ENCODE measurements at regions not wholly inside any gene's neighbourhood (a gene's known extent, or its start where the extent isn't known, plus 50 kb on each side); places are given as distances from the start of the nearest gene placed in this dataset.

- TF ChIP-seq POLR2A (IDR thresholded peaks at IDR 0.05) (no peak), POLR2AphosphoS5 (IDR thresholded peaks at IDR 0.05) (no peak), EP300 (IDR thresholded peaks at IDR 0.05) (no peak)
- TF ChIP-seq, protein P1, sequence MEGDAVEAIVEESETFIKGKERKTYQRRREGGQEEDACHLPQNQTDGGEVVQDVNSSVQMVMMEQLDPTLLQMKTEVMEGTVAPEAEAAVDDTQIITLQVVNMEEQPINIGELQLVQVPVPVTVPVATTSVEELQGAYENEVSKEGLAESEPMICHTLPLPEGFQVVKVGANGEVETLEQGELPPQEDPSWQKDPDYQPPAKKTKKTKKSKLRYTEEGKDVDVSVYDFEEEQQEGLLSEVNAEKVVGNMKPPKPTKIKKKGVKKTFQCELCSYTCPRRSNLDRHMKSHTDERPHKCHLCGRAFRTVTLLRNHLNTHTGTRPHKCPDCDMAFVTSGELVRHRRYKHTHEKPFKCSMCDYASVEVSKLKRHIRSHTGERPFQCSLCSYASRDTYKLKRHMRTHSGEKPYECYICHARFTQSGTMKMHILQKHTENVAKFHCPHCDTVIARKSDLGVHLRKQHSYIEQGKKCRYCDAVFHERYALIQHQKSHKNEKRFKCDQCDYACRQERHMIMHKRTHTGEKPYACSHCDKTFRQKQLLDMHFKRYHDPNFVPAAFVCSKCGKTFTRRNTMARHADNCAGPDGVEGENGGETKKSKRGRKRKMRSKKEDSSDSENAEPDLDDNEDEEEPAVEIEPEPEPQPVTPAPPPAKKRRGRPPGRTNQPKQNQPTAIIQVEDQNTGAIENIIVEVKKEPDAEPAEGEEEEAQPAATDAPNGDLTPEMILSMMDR (IDR thresholded peaks at IDR 0.05): no peak
Observed at GRCh38 chr17:43328650-43329049, 70.1 kb upstream of the ARL4D start.
